GM12873 (cell line): ENCODE measurements at regions not wholly inside any gene's neighbourhood (a gene's known extent, or its start where the extent isn't known, plus 50 kb on each side); places are given as distances from the start of the nearest gene placed in this dataset.
A peak's percentile ranks its signal among the peaks of the same experiment; 100 is the strongest.

Experiments
- TF ChIP-seq, protein P1 (sequence below): IDR thresholded peaks from 2 replicates; pipeline ENCODE4 v1.5.1; 2012; ENCODE audit warnings: low read depth, mild to moderate bottlenecking, moderate library complexity, low read length, control low read depth; ENCODE audit not compliant: insufficient read depth; ENCODE audit errors: missing control alignments

DNA sequence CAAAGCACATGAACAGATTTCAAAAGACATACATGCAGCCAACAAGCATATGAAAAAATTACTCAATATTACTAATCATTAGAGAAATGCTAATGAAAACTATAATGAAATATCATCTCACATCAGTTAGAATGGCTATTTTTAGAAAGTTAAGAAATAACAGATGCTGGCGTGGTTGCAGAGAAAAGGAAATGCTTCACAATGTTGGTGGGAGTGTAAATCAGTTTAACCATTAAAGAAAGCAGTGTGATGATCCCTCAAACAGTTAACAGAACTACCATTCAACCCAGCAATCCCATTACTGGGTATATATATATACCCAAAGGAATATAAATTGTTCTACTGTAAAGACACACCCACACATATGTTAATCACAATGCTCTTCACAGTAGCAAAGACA, 117.7 kb upstream of the SETBP1 start:
- TF ChIP-seq, protein P1, sequence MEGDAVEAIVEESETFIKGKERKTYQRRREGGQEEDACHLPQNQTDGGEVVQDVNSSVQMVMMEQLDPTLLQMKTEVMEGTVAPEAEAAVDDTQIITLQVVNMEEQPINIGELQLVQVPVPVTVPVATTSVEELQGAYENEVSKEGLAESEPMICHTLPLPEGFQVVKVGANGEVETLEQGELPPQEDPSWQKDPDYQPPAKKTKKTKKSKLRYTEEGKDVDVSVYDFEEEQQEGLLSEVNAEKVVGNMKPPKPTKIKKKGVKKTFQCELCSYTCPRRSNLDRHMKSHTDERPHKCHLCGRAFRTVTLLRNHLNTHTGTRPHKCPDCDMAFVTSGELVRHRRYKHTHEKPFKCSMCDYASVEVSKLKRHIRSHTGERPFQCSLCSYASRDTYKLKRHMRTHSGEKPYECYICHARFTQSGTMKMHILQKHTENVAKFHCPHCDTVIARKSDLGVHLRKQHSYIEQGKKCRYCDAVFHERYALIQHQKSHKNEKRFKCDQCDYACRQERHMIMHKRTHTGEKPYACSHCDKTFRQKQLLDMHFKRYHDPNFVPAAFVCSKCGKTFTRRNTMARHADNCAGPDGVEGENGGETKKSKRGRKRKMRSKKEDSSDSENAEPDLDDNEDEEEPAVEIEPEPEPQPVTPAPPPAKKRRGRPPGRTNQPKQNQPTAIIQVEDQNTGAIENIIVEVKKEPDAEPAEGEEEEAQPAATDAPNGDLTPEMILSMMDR, result no peak

DNA sequence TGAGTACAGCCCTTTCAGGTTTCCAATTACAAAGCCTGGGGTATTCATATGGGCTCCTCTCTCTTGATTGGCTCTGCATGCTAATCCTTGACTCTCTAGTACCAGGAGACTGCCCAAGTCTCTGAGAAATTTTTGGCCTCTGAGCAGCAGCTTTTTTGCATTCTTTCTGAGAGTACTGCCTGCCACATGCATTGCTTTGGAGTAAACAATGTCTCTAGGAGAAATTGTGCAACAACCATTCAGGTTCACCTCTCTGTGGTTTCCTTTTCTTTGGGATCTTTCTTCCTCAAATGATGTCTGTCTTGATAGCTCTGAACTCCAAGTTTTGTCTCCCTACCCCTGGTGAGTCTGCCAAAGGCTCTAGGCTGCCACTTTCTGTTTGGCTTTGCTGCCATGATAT, 115.8 kb upstream of the SETBP1 start:
- TF ChIP-seq, protein P1, result no peak

DNA sequence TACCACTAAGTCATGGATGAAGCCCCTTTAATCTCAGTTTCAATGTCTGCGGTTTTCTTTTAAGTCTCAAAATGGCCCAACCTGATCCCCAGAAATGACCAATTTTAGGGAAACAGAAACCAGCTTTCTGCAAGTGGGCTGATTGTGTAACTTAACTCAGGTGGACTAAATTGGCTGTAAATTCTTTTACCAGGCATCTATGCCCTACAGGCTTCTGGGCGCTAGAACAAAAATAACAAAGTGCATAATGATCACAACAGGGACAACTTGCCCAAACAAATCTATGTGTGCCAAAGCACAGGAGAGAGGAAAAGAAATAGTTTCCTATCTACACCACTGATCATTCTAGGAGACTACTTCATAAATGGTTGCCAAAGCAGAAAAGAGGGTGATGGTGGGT, 112.3 kb upstream of the SETBP1 start:
- TF ChIP-seq, protein P1, result no peak

DNA sequence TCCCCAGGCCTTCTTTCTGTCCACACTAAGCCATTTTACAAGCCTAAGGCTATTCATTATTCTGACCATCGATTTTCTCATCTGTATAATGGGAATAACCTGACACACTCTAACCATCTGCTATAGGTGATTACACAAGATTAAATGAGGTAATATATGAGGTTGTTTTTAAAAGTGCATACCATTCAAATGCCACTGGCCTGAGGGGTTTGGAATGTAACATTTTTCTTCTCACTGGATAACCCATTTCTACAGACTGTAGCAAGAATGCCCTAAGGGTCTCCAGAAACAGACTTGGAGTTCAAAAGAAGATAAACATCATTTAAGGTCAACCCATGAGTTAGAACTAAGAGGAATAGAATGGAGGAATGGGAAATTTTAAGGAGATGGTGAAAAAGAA, 111.7 kb upstream of the SETBP1 start:
- TF ChIP-seq, protein P1, result no peak

DNA sequence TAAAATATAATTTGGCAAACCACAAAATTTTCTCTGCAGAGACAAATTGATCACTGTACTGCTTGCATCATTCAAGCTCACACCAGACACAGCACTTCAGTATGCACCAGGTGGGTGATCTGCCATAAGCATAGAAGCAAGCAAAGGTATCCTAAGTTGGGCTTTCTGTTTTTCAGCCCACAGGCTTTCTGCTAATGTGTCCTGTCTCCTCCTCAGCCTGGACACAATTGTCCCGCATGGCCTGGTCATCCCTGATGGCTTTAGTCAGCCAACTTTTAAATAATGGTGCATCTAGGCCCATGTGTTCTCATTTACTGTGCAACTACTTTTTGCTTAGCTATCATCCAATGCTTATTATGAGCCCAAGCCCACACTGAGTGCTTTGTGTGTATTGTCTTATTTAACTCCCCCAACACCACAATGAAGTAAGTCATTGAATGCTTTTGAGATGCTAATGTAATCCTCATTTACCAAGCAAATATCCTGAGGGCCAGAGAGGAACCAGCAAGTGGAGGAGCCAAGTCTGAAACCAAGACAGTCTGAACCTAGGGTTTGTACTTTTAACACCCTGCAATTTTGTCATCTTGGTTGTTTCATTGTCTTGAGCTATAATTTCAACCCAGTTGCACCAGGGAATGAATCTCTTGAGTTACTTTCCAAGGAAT, 111.2 kb upstream of the SETBP1 start:
- TF ChIP-seq, protein P1, result no peak

DNA sequence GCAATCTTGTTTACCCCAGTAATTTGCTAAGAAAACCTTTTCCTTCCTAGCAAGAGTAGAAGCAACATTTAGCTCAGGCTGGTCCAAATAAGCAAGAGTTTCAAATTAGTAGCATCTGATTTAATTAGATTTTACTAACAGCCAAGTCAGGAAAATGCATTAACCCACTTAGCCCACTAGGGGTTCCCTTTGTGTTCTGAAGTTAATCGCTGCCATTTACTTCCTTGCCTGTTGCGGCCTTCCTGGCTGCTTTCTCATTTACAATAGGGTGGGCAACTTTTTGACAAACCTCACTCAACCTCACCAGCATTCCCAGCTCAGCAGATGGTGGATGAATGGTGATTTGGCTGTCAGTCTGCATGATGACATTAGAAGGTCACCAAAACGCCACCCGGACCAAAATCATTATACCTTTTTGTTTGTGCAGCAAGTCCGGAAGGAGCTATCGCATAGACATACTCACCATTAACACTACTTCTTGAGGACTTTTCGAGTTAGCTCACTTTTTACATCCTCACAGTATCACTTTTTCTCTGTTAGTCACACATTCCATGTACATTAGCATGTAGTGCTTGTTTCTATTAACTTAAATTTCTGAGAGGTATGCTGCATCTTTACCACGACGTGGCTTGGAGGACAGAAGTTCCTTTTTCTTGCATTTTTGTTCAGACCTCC, 101.5 kb upstream of the SETBP1 start:
- TF ChIP-seq, protein P1, result peak; percentile 74

DNA sequence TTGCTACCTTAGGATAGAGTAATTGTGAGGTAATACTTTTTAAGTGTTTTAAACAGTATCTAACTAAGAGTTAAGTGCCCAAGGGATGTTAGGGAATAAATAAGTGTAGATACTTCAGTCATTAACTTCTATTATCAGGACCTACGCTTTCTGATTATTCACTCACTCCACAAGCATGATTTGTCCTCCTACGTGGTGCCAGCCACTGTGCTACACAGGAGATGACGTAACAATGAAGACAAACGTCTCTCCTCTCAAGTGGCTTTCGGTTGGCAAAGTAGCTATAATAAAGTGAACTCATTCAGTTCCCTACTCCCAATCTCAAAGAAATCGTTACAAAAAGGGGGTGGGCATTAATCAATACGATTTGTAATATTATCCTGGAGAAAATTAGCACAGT, 100.9 kb upstream of the SETBP1 start:
- TF ChIP-seq, protein P1, result no peak
